Choroid plexus epithelial cell (primary cell): ENCODE measurements at regions not wholly inside any gene's neighbourhood (a gene's known extent, or its start where the extent isn't known, plus 50 kb on each side); places are given as distances from the start of the nearest gene placed in this dataset.

ENCODE experiments used
- DNase-seq: peaks from one replicate; pipeline ENCODE4 v3.0.0-alpha.2; 2010; ENCODE audit warnings: low read depth
- H3K4me3 ChIP-seq: 2 replicates; pipeline ENCODE4 v1.5.1; 2011; ENCODE audit warnings: low read depth, mild to moderate bottlenecking, control low read depth, low read length, moderate library complexity
- CTCF ChIP-seq: conservative IDR thresholded peaks from 2 replicates; pipeline ENCODE4 v1.5.1; 2011; ENCODE audit warnings: low read depth, mild to moderate bottlenecking, control low read depth, inconsistent platforms, low read length, moderate library complexity

GRCh38 chr18:51802569-51803428, 537.2 kb upstream of the DCC start:
- DNase-seq = no peak
- no peak for TF ChIP-seq CTCF
- no peak overlapping the region for H3K4me3 ChIP-seq

- no peak overlapping the region for H3K4me3 ChIP-seq
- no peak for TF ChIP-seq CTCF
- DNase-seq = no peak
Measured at GRCh38 chr18:51807336-51807735, 532.7 kb upstream of the DCC start.

- H3K4me3 ChIP-seq = no peak overlapping the region
- DNase-seq = no peak
- TF ChIP-seq CTCF = no peak
Measured at GRCh38 chr18:51811883-51812282, 528.1 kb upstream of the DCC start.

- TF ChIP-seq CTCF = no peak
- H3K4me3 ChIP-seq = no peak overlapping the region
- no peak for DNase-seq
Measured at GRCh38 chr18:51813740-51814139, 526.3 kb upstream of the DCC start.

- DNase-seq = no peak
- no peak for TF ChIP-seq CTCF
- H3K4me3 ChIP-seq = no peak overlapping the region
Measured at GRCh38 chr18:51821610-51822009, 518.4 kb upstream of the DCC start.

GRCh38 chr18:51824746-51825145, 515.3 kb upstream of the DCC start:
- no peak overlapping the region for H3K4me3 ChIP-seq
- DNase-seq = no peak
- no peak for TF ChIP-seq CTCF

- TF ChIP-seq CTCF = no peak
- no peak overlapping the region for H3K4me3 ChIP-seq
- DNase-seq = no peak
Measured at GRCh38 chr18:51833850-51834249, 506.1 kb upstream of the DCC start.
